NCI-H187 (cell line): ENCODE measurements at regions not wholly inside any gene's neighbourhood (a gene's known extent, or its start where the extent isn't known, plus 50 kb on each side); places are given as distances from the start of the nearest gene placed in this dataset.
A peak's percentile ranks its signal among the peaks of the same experiment; 100 is the strongest.

Experiments
- DNase-seq, 2 experiments: peaks; one replicate each; lab custom pipeline; 2025; lab: John Stamatoyannopoulos, UW

GRCh38 chr1:96964761-96965160, 243.2 kb downstream of the PTBP2 start:
- no peak for DNase-seq

DNA sequence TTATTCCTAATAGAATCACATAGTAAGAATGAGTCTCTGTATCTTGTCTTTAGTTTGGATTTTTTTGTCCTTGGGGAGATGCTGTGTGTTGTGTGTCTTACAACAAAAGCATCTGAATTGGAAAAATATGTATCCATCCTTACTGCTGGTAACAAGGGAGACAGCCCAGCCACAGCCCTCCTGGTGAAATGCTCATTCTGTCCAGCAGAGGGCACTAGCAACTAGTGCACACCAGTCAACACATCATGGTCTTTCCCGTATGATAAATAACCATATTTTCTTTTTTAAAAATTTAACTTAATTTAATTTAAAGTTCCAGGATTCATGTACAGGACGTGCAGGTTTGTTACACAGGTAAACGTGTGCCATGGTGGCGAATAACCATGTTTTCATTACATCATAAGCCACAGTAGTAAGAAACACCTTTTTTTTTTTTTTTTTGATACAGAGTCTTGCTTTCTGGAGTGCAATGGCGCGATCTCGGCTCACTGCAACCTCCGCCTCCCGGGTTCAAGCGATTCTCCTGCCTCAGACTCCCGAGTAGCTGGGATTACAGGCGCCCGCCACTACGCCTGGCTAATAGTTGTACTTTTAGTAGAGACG, 245.1 kb downstream of the PTBP2 start:
- peak; percentile 24 to 66 for DNase-seq

GRCh38 chr1:96967311-96967710, 245.7 kb downstream of the PTBP2 start:
- no peak for DNase-seq

GRCh38 chr1:96968541-96968940, 247.0 kb downstream of the PTBP2 start:
- DNase-seq, result no peak

GRCh38 chr1:96968983-96969382, 247.4 kb downstream of the PTBP2 start:
- no peak for DNase-seq

- no peak for DNase-seq
Measured at GRCh38 chr1:96969656-96970163, 248.1 kb downstream of the PTBP2 start.

DNA sequence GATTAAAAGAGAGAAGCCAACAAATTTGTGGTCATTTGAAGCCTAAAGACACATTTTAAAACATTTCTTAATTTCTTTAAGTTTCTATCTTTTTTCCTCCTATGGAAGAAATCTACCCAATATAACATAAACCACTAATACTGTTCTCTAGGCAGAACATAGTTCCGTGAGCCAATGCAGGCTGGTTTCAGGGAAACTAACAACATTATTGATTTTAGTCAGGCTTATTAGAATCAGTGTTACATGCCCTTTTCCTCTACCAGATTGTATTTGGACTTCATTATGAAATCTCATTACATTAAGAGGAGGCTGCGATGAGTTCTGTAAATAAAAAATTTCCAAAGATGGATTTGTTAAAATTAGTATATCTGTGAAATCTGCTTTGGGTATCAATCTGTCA, 249.9 kb downstream of the PTBP2 start:
- no peak for DNase-seq

DNA sequence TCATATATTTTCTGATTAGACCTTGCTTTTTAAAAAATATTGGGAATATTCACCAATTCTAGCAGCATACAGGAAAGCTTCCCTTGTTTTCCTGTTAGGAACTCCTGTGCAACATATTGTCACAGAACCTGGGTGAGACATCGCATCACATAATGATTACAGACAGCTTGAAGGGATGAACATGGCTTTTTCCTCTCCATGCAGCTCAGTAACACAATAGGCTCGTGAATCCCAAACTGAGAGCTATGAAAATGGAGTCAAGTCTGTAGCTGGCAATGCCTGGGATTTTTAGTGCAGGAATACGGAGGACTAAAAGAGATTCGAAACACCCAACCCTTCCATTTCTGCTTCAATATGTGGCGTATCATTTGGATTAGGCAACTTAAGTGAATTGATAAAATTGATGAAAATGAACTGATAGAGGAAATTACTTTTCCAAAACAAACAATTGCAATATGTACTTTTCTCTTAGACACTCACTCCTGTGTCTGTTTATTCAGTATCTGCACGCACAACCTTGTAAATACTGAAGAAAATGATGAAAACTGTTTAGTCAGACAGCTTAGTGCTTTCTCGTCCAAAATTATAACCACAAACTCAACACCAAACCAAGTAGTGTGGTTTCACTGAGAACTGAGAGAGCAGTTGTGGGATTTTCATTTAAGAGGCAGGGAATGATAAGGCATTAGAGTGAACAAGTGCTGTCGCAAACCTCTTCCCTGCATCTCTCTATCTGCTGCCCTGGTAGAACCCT, 250.4 kb downstream of the PTBP2 start:
- DNase-seq, result no peak

DNA sequence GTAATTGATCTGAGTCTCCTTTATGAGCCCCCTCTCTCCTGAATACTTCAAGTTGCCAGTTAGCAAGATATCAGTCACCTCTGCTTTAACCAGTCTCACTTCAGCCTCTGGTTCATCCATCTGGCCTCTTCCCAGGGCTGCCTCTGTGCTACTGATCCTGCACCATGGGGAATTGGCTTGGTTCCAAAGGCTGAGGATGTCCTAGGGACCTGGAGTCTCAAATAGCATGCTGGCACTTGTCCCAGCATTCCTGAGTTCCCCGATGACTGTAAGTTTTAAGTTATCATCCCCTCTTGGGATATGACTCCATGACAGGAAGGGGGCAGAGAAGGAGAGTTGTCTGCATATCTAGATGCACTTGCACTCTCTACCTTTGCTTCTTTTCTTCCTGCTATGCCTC, 252.0 kb downstream of the PTBP2 start:
- peak in 1 of 2 experiments; percentile 16 for DNase-seq

DNA sequence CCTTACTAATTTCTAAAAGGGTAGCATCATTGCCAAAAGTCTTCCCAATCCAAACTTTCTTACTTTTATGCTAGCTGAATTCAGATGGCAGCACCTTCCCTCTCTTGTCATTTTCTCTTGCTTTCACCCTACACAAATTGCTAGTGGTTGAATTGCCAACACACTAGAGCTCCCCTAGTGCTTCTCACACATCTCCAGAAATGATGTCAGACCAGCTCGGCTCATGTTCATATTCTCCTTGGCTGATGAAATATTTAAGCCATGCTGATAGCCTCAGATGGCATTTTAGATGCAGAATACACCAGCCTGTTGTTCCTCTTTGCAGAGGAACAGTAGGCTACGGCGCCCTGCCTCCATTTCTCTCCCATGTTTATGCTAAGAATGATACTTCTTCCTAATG, 256.9 kb downstream of the PTBP2 start:
- no peak for DNase-seq

DNA sequence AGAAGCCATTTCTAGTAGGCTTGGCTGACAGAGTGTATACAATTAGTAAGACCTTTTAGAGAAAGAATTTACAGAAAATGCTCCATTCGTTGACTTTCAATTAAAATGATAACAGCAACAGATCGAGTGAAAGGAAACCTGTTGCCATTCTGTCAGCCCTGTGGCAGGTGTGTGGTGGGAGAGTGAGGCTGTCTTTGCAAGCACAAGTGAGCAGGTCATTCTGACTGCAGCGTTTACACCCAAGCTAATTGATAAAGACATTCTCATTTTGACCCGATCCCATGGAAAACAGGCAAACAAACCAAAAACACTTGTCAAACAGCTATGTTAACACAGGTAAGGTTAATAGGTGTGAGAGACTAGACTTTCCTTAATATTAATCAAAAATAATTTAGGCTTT, 257.3 kb downstream of the PTBP2 start:
- DNase-seq, result no peak

- no peak for DNase-seq
Measured at GRCh38 chr1:96979304-96980268, 258.0 kb downstream of the PTBP2 start.

GRCh38 chr1:96980448-96980847, 258.9 kb downstream of the PTBP2 start:
- DNase-seq, result no peak

- no peak for DNase-seq
Measured at GRCh38 chr1:96981181-96981580, 259.6 kb downstream of the PTBP2 start.

GRCh38 chr1:96982118-96982517, 260.5 kb downstream of the PTBP2 start:
- DNase-seq, result no peak

DNA sequence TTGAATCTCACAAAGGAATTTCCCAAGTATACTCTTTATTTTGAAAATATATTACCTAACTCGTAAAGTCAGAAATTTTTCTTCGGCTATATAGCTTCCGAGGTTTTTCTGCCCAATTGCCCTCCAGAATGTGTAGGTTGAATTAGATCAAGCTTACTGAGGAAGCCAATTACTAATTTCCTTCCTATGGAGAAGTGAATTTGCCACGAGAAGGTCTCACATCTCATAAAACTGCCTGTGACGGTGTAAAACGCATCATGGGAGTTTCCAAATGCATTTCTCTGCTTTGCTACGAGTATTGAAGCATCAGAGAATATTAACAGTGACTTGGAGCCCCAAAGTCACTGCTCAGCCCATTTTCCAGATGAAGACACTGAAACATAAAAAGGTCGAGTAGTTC, 262.3 kb downstream of the PTBP2 start:
- no peak for DNase-seq

GRCh38 chr1:96987186-96987703, 265.7 kb downstream of the PTBP2 start:
- DNase-seq, result no peak

GRCh38 chr1:96989302-96989701, 267.7 kb downstream of the PTBP2 start:
- DNase-seq, result no peak

DNA sequence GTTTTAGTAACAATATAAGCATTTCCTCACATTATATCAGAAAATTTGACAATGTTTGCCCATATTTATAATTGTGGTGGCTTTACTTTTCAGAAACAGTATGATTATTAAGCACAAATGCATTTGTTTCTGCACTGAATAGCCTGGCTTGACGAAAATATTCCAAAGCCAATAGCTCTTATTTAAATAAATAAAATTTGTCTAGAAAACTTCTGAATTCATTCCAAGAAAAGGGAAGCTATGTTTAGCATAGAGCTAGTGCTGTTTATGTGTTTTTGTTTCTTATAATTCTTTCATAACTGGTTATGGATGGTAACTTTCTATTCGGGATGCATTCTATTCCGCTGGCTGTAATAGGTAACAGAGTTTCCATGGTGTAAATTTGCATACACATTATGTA, 268.6 kb downstream of the PTBP2 start:
- DNase-seq, result no peak

GRCh38 chr1:96991261-96991660, 269.7 kb downstream of the PTBP2 start:
- no peak for DNase-seq

DNA sequence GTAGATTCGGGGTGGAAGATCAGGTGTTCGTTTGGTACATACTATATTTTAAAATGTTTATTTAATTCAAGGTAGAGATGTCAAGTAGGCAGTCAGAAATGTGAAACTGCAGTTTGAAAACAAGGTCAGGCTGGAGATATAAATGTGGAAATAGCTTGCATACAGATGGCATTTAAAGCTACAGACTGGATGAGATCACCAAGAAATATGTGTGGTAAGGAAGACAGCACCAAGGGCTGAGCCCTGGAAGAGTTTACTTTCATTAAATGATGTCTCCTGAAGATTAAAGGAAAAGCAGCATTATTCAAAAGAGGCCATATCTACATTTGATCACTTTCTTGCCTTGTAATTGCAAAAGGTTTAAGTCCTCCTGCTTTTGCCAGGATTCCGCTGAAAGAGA, 271.3 kb downstream of the PTBP2 start:
- no peak for DNase-seq

GRCh38 chr1:96995351-96995750, 273.8 kb downstream of the PTBP2 start:
- DNase-seq, result no peak
